Hepatocyte (in vitro differentiated cells): ENCODE measurements at regions not wholly inside any gene's neighbourhood (a gene's known extent, or its start where the extent isn't known, plus 50 kb on each side); places are given as distances from the start of the nearest gene placed in this dataset.

ENCODE experiments used
- CTCF ChIP-seq: fragments of 200-600 bp; sonication (generic); IDR thresholded peaks from 2 replicates; pipeline ENCODE4 v1.5.1; 2016; ENCODE audit warnings: antibody characterized with exemption, mild to moderate bottlenecking; ENCODE audit not compliant: poor library complexity
- EZH2 ChIP-seq: fragments of 200-600 bp; sonication (generic); IDR thresholded peaks from 2 replicates; pipeline ENCODE4 v1.6.1; 2016; ENCODE audit warnings: antibody characterized with exemption, mild to moderate bottlenecking, borderline replicate concordance
- EZH2phosphoT487 ChIP-seq: fragments of 200-600 bp; sonication (generic); IDR thresholded peaks from one replicate; pipeline ENCODE4 v1.6.1; 2018; ENCODE audit warnings: antibody characterized with exemption, mild to moderate bottlenecking, low read depth, moderate library complexity; ENCODE audit not compliant: unreplicated experiment, severe bottlenecking

- TF ChIP-seq CTCF (no peak), EZH2 (no peak), EZH2phosphoT487 (no peak)
Observed at GRCh38 chr6:122078481-122078880, 321.0 kb upstream of the HSF2 start.
